ENCODE measurements at regions not wholly inside any gene's neighbourhood (a gene's known extent, or its start where the extent isn't known, plus 50 kb on each side); places are given as distances from the start of the nearest gene placed in this dataset.
"Not testable (repeated sequence)": the region's sequence is repeated elsewhere in the genome, so short reads cannot be mapped to it uniquely, and the experiment has no call there.

DNA sequence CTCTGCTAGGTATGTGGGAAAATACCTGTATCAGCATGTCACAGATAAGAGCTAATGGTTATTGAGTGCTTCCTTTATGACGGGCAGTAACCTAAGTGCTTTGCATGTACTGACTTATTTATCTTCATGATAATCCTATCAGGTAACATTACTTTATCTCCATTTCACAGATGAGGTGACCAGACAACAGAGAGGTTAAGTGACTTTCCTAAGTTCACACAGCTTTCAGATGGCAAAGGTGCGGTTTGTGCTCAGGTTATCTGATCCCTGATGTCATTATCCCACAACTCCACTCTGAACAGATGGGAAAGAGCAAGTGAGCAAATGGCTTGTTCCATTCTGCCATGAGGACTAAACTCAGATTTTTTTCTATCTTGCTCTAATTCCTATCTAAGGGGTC is 217.0 kb upstream of the PODXL start:
- no peak for DNase-seq
- Histone ChIP-seq H3K27me3 (no peaks in the 10 kb centered on the region), H3K36me3 (no peaks in the 10 kb centered on the region), H3K9me3 (no peaks in the 10 kb centered on the region), H3K4me3 (no peak overlapping the region)

DNA sequence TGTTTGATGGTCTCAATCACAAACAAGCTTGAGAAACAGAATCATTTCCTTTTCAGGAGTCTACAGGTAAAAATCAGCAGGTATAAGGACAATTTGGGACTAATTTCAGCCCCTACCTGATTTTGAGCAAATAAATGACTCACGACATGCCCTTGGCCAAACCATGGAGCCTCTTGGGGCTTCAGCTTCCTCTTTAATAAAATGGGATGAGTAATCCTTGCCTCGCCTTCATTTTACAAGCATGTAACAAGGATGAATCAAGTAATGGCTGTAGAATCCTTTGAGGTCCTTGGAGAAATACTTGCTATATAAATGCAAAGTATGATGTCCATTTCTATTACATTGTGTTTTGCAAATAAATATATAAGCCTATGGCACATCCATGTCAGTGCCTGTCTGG is 212.8 kb upstream of the PODXL start:
- DNase-seq: no peak
- no peaks in the 10 kb centered on the region for H3K27me3 ChIP-seq

DNA sequence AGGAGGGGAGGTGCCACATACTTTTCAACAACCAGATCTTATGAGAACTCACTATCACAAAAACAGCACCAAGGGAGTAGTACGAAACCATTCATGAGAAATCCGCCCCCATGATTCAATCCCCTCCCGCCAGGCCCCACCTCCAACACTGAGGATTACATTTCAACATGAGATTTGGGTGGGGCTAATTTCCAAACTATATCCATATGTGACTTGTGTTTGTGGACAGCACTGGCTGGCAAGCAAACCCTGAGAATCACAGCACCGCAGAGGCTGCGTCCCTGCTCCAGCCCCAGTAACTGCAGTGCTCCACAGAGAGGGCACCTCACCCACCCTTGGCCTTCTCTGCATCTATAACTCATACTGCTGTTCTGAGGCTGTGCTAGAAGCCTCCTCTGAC is 211.2 kb upstream of the PODXL start:
- Histone ChIP-seq H3K36me3 (no peaks in the 10 kb centered on the region), H3K27me3 (no peaks in the 10 kb centered on the region; the same call in 1 of the 2 replicates), H3K4me3 (no peak overlapping the region), H3K9me3 (no peaks in the 10 kb centered on the region)
- no peak for DNase-seq

More for the DNA sequence above, 212.8 kb upstream of the PODXL start:
- H3K9me3 ChIP-seq: no peaks in the 10 kb centered on the region
- H3K4me3 ChIP-seq: no peak overlapping the region
- no peaks in the 10 kb centered on the region for H3K36me3 ChIP-seq

DNA sequence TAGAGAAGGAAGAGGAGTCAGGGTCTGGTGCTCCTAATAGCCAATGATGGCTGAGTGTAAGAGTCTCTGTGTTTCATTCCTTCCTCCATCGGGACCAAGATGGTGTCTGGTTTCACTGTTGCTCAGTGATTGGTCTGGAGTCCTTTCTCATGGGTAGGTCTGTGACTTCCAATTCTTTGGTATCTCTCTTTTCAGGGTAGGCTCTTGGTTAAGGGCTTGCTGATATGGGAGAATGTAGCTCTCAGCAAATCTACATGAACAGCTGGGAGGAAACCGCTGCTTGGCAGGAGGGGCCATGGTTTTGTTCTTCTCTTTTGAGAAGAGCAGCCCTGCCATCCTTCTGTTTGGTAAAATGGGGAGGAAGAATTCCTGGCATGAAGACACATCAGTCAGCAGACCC is 209.1 kb upstream of the PODXL start:
- H3K9me3 ChIP-seq: no peaks in the 10 kb centered on the region
- no peak for DNase-seq
- no peak overlapping the region for H3K4me3 ChIP-seq
- no peaks in the 10 kb centered on the region; the same call in 1 of the 2 replicates for H3K27me3 ChIP-seq
- no peaks in the 10 kb centered on the region for H3K36me3 ChIP-seq

DNA sequence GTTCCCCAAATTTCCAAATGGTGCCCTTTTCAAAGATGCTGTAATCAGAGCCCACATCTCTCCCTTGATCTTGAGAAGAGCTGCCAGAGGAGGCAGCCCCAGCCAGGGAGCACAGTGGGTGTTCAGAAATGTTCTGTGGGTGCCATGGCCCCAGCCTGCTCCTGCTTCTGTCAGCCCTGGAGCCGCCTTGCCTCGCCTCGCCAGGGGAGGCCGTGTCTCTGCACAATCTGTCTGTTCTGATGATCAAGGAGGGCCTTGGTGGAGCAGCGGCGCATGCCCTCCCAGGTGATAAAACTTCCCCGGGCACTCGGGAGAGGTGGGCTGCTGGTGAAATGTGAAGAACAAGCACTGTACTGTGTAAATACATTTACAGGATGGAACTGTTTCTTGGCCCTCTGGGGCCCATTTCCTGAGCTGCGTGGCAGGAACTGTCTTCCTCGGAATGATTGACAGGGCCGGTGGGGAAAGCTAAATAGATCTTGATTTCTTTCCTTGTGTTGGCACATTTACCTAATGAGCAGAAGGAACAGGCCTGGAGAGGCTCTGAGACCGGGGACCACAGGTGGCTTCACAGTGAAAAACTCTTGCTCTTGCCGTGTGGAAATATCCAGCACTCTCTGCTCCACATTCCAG is 207.8 kb upstream of the PODXL start:
- DNase-seq: no peak
- H3K4me3 ChIP-seq: no peak overlapping the region
- no peaks in the 10 kb centered on the region for H3K36me3 ChIP-seq
- no peaks in the 10 kb centered on the region; the same call in 1 of the 2 replicates for H3K27me3 ChIP-seq
- no peaks in the 10 kb centered on the region for H3K9me3 ChIP-seq

DNA sequence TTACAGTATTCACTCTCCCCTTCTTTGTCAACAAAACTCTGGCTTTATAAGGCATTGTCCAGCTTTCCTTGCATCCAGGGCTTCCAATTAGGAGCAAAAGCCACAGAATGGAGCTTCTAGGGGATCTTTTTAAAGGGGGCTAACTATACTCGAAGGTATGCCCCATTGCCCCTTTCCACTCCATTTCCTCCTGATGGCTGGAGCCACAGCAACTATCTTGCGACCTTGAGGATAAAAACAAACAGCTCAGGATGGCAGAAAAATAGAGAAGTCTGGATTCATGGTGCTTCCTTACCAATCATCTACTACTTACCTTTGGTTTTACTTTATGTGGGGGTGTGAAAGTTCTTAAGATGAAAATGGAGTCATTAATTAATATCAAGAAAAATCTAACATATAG is 206.3 kb upstream of the PODXL start:
- DNase-seq: no peak
- no peaks in the 10 kb centered on the region for H3K9me3 ChIP-seq
- no peaks in the 10 kb centered on the region; the same call in 1 of the 2 replicates for H3K27me3 ChIP-seq
- H3K36me3 ChIP-seq: no peaks in the 10 kb centered on the region
- no peak overlapping the region for H3K4me3 ChIP-seq

DNA sequence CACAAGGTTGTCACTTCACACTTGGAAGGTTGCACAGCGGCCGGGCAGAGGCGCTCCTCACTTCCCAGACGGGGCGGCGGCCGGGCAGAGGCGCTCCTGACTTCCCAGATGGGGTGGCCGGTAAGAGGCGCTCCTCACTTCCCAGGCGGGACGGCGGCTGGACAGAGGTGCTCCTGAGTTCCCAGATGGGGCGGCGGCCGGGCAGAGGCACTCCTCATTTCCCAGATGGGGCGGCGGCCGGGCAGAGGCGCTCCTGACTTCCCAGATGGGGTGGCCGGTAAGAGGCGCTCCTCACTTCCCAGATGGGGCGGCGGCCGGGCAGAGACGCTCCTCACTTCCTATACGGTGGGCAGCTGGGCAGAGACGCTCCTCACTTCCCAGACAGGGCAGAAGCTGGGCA is 199.4 kb upstream of the PODXL start:
- H3K4me3 ChIP-seq, H3K27me3 ChIP-seq, H3K36me3 ChIP-seq, H3K9me3 ChIP-seq, DNase-seq: not testable (repeated sequence)

DNA sequence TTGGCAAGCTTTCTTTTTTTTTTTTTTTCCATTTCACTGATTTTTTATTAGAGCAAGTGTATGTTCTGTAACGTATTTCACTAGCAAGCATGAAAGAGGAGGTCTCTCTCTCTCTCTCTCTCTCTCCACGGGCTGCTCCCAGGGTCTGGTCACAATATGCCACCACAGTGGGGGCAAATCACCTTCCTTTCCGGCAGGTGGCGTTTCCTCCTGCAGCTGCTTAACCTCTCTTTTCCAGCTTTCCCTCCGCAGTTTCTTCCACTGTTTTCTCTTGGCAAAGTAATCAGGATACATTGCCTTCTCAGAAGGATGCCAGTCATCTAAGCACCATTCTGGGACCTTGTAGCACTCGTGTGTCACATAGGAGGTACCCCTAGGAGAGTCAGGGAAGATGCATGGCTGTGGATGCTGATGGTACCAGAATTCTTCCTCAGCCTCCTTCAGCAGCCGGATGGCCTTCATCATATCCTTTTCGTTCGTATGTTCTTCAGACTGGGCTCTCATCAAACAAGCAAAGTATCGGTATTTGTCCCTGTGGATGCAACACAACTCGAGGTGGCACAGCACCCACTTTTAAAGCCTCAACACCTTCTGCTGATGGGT is 197.3 kb upstream of the PODXL start:
- Histone ChIP-seq H3K4me3 (no peak overlapping the region), H3K27me3 (peaks cover 4% of the 10 kb centered on the region), H3K36me3 (no peaks in the 10 kb centered on the region), H3K9me3 (no peaks in the 10 kb centered on the region)
- DNase-seq: peak; percentile 7

DNA sequence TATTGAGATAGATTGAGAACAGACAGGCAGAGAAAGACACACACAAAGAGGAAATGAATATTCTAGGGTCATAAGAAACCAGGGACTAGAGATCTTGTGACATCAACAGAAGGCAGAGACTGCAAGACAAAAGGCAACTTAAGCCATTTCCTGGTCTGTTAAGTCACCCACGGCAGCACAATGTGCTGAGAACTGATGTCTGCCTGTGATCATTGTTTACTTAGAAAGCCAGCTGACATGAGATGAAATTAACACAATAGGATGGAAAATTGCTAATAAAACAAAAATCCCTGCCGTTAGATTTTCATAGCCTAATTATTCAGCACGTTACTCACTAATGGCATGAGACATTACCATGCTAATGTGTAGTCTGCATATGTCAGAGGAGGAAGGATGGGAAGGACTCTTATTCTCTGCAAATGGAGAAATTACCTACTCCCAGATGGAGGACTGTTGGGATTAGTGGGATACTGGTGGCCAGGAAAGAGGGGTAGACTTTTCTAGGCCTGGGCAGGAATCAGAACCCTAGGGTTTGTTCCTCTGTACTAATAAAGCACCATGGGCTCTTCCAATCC is 191.3 kb upstream of the PODXL start:
- no peak overlapping the region for H3K4me3 ChIP-seq
- no peaks in the 10 kb centered on the region for H3K36me3 ChIP-seq
- no peaks in the 10 kb centered on the region for H3K9me3 ChIP-seq
- no peak for DNase-seq
- 0 out of 2 replicates have a peak, but pooled peaks cover 2% of the 10 kb centered on the region for H3K27me3 ChIP-seq

DNA sequence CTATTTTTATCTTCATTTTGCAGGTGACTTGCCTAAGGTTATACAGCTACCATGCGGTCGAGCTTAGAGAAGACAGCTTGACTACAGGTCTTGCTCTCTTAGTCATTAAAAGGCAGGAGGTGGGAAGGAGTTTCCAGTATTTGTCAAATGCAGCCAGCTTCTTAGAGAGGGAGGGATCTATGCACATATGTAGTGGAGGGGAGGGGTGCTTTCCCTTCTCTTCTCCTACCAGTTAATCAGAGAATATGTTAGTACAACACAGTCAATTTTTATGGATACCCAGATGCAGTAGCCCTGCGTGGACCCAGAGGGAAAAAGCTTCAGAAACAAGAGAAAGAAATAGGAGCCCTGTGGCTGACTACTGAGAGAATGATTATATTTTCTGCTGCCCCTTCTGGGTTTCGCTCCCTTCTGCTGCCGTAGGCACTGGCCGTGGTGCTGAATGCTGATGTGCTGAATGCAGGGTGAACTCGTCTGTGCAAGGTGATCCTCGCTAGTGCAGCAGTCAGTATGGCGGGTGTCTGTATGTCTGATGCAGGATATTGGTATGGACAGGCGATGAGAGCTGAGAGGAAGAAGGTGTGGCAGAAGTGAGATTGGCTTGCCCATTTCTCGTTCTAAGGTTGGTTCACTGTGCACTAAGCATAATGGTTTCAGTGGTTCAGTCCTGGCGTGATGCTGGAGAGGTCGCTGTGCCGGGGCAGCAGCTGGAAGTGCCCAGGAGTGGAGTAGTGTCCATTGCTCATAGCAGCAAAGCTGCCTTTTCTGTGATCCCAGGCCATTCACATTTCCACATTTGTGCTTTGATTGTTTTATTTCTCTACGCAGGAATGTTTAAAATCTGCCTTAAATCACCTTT is 189.2 kb upstream of the PODXL start:
- Histone ChIP-seq H3K9me3 (no peaks in the 10 kb centered on the region), H3K27me3 (no peaks in the 10 kb centered on the region), H3K36me3 (no peaks in the 10 kb centered on the region), H3K4me3 (no peak overlapping the region)
- peak; percentile 25 for DNase-seq

DNA sequence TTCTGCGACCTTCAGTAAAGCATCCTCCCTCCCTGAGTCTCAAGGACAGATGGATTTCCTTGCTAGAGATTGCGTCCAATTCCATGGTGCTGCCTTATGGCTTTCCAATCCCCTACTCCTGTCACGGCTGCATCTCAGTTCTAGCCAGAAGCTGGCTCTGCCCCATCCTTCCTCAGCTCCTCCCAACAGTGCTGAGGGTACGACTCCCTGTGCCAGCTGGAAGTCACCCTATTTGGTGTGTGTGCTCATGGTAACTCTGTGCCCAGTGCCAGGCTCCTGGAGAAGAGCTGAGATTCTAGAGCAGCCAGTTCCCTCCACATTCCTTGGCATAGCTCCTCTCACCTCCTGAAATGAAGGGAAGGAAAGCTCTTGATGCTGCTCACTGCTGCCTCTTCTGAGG is 185.0 kb upstream of the PODXL start:
- no peak overlapping the region for H3K4me3 ChIP-seq
- H3K27me3 ChIP-seq: no peaks in the 10 kb centered on the region
- DNase-seq: no peak
- no peaks in the 10 kb centered on the region for H3K36me3 ChIP-seq
- H3K9me3 ChIP-seq: no peaks in the 10 kb centered on the region

DNA sequence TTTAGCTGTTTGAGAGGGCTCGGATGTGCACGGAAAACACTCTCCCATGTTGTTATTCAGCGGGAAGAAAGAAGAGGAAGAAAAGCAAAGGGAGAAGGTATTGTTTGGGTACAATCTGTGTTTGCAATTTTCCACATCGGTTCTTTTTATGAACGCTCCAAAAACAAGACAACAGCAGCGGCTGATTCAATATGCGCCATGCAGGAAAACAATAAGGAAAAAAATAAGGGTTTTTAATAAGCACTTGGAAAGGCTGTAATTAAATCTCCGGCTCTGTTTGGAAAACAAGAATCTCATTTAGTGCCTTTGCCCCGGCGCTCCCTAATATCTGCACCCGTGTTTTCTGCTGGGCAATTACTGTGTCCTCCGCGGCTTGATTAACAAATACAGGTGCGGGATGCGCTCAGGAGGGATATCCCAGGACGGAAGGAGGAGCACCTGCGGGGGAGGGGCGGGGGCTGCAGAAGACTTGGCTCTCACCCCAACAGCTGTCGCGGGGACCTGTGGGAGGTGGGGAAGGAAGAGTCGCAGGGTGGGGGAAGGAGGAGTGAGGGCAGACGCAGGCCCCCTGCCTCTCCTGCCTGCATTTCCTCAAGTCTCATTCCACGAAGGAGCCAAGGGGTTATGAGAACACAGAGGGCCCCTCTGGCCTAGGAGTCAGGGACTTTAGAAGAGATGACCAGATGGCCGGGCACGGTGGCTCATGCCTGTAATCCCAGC is 181.5 kb upstream of the PODXL start:
- Histone ChIP-seq H3K36me3 (no peaks in the 10 kb centered on the region), H3K9me3 (no peaks in the 10 kb centered on the region), H3K27me3 (no peaks in the 10 kb centered on the region), H3K4me3 (no peak overlapping the region)
- no peak for DNase-seq

DNA sequence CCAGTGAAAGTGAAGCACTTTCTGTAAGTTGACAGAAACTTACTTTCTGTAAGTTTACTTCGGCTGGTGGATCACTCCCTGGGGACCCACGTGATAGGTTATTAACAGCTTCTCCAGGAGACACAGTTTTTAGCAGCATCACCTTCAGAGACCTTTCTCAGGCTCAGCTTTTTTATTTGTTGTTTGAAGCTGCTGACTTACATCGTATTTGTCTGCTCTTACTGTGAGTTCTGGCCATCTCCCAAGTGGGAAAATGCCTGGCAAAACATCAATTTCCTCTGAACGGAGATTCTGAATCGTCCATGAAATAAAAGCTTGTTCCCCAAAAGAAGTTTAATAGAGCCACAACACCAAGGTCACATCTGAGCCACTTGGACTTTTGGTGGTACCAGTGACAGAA is 178.7 kb upstream of the PODXL start:
- no peaks in the 10 kb centered on the region for H3K27me3 ChIP-seq
- no peak overlapping the region for H3K4me3 ChIP-seq
- no peaks in the 10 kb centered on the region for H3K9me3 ChIP-seq
- no peaks in the 10 kb centered on the region for H3K36me3 ChIP-seq
- no peak for DNase-seq

DNA sequence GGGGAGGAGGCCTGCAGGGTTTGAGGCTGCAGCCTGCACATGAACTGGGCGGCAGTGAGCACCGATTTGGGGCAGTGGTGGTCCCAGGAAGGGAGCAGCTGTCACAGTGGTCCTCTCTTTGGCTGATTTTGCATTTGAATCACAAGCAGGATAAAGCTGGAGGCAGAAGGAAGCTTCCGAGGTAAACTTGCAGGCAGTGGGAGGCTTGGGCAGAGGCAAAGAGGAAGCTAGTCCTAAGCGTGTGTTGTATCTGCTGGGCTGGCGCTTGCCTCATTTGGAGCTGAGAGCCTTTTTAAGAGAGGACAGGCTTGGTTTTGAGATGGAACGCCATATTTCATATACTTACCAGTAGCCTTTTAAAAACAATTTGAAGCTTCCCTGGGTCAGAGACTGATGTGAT is 177.2 kb upstream of the PODXL start:
- H3K4me3 ChIP-seq: no peak overlapping the region
- no peaks in the 10 kb centered on the region for H3K27me3 ChIP-seq
- DNase-seq: no peak
- no peaks in the 10 kb centered on the region for H3K9me3 ChIP-seq
- H3K36me3 ChIP-seq: no peaks in the 10 kb centered on the region

DNA sequence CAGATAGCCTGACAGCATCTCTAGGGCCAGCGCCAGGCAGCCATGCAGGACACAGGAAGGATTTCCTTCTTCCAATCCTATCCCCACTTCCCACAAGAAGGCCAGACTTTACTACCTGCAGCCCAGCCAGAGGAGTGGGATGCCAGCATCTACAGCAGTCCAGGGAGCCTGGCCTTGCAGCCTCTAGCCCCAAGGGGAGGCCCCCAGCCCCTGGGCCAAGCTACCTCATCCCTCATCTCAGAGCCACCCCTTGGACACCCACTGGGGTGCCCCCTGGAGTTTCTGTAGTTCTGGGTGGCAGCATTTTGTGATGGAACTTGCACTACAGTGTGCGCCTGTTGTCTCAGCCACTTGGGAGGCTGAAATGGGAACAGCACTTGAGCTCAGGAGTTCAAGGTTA is 170.8 kb upstream of the PODXL start:
- Histone ChIP-seq H3K27me3 (no peaks in the 10 kb centered on the region; the same call in 1 of the 2 replicates), H3K9me3 (no peaks in the 10 kb centered on the region), H3K4me3 (no peak overlapping the region), H3K36me3 (no peaks in the 10 kb centered on the region)
- no peak for DNase-seq

DNA sequence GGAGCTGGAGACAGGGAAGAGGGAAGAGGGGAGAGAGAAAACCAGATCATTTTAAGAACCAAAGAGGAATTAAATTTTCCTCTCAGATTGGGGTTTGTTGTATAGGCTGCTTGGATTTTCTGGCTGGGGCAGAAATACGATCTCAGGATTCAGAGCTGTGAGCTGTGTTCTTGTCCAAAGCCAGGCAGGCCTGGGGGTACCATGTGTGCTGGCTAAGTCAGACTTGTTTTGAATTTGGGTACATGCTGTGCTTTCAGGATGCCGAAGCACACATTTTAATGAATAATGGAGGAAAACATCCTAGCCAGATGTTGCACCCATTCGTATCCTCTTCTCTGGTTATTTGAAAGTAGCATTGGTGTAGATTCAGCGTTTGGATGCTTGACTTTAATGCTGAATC is 170.3 kb upstream of the PODXL start:
- Histone ChIP-seq H3K36me3 (no peaks in the 10 kb centered on the region), H3K9me3 (no peaks in the 10 kb centered on the region), H3K4me3 (no peak overlapping the region), H3K27me3 (no peaks in the 10 kb centered on the region; the same call in 1 of the 2 replicates)
- DNase-seq: no peak

DNA sequence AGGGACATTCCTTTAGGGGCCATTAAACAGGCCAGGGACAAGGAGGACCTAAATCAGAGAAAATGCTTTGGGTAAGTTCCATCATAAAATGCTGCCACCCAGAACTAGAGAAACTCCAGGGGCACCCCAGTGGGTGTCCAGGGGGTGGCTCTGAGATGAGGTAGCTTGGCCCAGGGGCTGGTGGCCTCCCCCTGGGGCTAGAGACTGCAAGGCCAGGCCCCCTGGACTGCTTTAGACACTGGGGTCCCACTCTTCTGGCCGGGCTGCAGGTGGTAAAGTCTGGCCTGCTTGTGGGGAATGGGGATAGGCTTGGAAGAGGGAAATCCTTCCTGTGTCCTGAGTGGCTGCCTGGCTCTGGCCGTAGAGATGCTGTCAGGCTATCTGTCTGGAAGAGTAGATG is 169.6 kb upstream of the PODXL start:
- DNase-seq: no peak
- Histone ChIP-seq H3K4me3 (no peak overlapping the region), H3K9me3 (no peaks in the 10 kb centered on the region), H3K27me3 (no peaks in the 10 kb centered on the region; the same call in 1 of the 2 replicates), H3K36me3 (no peaks in the 10 kb centered on the region)
